Stimulated activated CD8-positive, alpha-beta memory T cell treated with anti-CD3 and anti-CD28 coated beads, Interleukin-7, amount 100 ng/mL, for 48 hours (primary cell): ENCODE measurements at regions not wholly inside any gene's neighbourhood (a gene's known extent, or its start where the extent isn't known, plus 50 kb on each side); places are given as distances from the start of the nearest gene placed in this dataset.

Experiments used
- DNase-seq, 2 donors: peaks; one replicate each; pipeline ENCODE4 v3.0.0-alpha.2; 2020; ENCODE audit warnings: low read depth in 1 of 2; ENCODE audit errors: extremely low read depth in 1 of 2

DNA sequence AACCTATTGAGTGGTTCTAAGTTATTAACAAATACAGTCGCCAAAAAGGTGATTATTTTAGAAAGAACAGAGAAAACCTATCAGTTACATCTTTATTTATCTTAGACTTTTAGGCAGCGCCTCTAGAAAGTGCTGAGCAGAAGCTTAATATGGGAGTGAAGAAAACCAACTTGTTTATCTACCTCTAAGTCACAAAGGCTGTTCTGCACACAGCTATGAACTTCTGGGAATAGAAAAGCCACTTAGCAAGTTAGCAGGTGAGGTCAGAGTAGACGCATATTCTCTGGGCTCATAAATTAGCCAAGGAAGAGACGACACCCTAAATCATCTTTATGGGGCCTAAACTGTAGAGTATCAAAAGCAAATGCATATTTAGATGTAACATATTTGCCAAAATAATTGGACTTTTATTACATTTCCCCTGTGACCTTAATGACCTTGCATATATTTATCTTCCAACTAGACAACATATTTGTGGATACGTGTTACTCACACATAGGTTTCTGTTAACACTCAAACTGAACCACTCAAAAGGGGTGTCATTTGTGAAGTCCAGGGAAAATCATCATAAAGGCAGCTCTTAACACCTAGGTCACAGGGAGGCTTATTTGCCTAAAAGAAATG lies 267.1 kb downstream of the ADGB start:
- DNase-seq: no peak

DNA sequence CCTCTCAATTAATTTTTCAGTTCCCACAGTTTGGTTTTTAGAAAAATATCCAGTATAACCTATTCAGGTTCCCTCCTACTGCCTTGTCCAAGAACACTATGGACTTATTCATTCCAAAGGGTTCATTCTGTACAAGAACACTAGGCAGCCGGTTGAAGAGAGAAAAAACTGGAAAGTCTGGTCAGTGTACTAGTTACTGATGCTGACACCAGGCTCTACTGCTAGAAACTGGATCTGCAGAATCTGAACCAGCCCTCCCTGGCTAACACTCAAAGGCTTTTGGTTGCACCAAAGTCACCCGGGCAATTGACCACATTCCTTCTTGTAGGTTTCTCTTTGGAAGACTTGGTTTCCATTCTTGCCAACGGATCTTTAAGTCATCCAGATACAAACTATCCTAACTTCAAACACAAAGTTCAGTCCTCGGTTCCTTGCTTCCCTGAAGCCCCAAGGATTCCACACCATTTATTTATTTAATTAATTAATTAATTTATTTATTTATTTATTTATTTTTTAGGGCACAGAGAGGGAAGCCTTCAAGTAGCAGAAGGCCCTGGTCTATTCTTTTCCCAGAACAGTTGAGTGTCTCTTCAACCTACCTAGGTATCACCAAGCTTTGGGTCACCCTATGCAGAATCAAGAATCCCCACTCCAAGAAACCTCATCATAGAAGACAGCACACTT lies 268.1 kb downstream of the ADGB start:
- DNase-seq: no peak

DNA sequence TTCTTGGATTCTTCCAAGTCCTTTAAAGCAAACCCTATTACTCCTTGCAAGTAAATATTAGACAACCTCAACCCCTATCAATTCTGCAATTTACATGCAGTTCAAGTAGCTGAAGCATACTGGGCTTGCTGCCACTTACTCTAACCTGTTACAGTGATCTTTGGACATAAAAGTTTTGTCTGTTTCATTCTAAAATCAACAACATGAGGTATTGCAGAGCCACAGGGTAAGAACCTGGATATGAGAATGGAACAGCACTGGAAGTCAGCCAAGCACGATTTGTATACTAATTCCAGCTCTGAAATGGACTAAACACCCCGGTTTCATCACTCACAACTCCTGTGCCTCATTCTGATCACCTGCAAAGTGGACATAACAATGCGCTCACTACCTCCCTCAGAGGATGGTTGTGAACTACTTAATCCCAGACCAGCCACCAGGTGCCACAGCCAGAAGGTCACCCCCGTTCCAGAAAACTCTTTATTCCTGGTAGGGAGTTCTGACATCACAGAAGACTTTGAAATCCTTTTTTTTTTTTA lies 270.0 kb downstream of the ADGB start:
- DNase-seq: no peak

DNA sequence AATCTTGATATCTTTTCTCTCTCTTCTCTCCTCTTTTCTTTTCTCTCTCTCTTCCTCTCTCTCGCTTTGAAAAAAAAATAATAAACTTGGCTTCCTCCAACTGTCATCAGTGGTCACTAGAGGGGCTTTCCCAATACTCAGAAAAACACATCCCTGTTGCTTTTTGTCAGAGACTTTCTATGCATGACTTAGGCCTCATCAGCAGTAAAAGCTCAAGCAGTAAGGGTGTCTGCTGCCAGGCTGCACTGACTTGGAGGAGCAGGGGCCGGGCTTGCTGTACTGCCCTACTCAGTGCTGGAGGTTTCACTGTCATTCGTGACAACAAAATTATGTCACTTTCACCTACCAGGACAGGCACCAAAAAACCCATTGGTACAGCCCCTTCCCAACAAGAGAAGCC lies 272.0 kb downstream of the ADGB start:
- no peak for DNase-seq

DNA sequence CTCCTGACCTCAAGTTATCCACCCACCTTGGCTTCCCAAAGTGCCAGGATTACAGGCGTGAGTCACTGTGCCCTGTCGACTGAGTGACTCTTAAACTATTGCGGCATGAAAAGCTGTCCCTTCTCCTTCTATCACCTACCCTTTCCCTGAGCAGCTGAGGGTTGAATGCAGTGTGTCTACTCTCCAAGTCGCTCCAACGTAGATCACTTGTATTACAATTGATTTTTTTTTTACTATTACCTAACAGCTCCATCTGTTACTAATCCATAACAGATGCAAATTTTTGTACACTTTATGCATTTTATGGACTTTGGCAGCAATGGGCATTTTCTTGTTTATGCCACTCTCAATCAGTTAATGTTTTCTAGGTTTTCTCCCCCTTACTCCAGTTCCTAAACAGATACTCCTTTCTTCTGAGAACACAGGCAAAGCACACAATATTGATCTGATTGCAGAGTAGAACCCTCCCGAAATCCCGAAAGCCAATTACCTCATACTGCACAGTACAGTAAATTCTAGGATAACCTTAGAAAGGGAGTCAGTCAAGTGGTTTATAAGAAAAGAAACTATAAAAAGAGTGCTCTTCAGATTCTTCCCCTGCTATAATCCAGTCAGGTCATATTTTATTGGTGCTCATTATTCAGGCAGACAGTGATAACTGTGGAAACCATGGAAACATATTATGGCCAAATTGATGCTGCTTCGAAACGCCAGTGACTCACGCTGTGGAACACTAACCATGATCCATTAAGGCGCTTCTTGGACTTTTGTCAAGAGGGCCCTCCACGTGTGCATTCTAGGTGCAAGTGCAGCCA lies 273.0 kb downstream of the ADGB start:
- DNase-seq: no peak

DNA sequence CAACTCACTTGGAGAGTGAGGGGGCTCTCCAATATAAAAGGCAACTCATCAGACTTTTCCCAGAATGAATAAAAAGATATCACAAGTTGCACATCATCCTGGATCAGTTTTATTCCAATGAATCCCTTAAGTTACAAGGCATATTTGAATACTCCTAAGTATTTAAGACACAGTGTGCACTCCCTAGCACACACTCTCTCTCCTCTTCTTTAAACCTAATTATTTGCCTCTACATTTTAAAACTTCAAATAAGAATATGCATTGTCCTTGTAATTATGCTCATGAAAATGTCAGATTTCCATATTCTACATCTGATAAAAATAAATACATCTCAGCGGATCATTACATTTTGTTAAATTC lies 273.6 kb downstream of the ADGB start:
- no peak for DNase-seq

DNA sequence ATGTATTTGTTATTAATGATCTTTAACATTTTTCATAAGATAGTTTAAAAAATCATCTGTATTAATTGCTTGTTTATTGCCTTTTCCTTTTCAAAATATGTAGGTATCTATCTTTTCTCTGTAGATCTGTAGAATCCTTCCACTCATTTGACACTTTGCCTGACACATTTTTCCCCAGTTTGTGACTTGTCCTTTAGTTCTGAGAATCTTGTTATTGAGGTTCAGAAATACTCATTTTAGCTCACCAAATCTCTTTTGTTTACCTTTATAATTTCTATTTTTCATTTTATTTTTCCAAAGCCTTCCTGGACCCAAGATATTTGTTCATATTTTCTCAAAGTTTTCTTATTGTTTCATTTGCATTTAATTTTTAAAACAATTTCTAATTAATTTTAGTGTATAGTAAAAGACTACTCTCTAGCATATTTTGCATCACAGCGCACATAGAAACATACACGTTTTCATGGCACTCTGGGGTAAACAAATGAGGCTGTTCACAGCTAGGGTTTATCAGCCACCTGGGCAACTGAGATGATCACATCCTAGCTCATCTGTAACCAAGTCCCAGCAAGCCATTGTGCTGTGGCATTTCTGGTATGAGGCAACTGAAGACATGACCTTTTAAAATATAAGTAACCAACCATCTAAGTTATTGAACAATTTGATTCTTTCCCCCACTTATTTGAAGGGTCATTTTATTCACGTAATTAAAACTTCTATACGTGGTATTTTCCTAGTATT lies 275.7 kb downstream of the ADGB start:
- DNase-seq: no peak

DNA sequence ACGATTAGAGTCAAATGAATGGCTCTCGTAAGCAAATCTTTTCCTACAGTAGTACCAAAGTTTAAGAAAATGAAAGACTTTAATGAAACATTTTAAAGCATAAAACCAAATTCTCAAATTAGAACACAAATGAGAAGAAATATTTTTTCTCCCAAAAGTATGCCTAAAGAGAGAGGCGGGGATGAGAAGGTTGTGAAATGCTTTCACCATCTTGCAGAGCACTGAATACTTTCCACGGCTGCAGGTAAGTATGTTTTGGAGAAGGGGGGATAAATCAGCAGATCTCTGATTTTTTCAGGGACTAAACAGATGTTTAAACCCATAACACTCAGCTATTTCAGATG lies 277.1 kb downstream of the ADGB start:
- DNase-seq: no peak

DNA sequence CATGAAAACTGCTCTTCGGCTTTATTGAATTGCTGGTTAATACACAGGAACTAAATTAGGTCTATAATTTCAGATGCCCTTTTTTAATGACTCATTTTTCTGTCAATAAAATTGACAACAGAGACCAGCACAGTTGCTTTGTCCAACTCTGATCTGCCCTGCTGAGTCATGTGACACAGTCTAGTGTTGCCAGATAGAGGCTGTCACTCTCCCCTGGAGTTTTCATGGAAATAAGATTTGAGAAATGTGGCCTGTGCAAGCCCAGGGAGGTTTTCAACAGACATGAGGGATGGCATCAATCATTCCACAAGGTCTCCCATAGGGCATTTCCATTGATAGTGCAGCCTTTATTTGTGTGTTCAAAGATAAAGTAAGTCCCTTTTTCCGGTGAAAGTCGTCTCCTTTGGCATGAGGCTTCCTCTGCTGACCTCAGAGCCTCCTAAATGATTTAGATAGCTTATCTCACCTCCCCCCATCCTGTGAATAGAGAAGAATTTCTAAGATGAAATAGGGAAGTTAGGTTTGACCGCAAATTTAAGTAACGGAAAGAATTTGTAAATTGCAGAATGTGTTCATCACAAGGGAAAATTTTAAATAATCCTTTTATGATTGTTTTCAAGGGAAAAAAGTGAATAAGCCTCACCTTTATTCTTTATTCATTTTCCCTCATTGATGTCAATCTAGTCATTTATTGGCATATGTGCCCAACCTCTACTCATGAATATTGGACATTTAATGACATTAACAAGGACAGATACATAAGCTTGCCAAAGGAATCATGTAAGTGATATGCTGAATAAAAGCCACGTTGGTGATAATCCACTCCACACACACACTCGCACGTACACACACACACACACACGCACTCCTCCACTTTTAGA lies 277.7 kb downstream of the ADGB start:
- DNase-seq: no peak

DNA sequence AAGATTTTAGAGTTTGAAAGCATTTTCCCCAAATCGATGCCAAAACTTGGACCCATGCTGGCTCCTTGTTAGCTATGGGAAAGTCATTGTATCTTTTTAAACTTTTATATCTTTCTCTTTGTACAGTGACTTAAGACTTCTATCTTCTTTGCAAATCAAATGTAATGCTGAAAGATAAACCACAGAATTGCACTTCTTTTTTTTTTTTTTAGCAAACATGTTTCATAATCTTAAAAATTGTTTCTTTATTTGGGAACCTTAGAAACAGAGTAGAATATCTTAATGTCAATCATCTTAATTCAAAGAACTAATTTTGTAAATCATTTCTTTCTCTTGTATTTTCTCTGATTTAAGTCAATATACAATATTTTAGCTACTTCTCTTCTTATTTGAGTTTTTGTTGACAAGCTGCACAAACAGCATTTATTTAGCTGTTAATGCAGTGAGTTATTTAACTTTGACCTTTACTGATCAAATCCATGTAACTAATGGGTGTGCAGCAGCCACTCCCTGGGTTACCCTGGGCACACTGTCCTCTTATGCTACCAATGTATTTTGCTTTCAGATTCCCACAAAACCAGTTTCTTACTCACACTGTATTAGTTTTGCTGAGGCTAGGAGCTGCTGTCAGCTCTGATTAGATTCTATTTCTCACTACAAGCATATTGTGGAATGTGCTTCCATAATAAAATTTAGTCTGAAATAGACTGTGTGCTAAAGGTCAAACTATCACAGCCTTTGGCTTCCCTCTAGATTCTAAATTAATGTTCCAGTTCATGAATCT lies 279.6 kb downstream of the ADGB start:
- DNase-seq: no peak

DNA sequence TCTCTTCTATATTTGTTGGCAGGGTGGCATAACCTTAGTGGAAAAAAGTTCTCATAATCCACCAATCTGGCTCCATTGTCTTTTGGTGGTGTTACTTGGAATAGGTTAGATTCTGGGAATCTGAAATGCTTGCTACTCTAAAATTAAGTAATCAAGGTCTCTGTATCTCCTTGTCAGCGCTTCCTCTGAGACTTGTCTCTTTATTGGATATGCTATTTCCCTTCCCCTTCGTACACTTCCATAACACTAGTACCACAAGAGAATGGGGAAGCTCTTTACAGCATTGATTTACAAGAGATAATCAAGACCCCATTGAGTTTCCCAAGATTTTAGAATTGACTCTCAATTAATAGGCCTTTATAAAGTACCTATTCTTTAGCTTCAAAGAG lies 280.2 kb downstream of the ADGB start:
- no peak for DNase-seq

DNA sequence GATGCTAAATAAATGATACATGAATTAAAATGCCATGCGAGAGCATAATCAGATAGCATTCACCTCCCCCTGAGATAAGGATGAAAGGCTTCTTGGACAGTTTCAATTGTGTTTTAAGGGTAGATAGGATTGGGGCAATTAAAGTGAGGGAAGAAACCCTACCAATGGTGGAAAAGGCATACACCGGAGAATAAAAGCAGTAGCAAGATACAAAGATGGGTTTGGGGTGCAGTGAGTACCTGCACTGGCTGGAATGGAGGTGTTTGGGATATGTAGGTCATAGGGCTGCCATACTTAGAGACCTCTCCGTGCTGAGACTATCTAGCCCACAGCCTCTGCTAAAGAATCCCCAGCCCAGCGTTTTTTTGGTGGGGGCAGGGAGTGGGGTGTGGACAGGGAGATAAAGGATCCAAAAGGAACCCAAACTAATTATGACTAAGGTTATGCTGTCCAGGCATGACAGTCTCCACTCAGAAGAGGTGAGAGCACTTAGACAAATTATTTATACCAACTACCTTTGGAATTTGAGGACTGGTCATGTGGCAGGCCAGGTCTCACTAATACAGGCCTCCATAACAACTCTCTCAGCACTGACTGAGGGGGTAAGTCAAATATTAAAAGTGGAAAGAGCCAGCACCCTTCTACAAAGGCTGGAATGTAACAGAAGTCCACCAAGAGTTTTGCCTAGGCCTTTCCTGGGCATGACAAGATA lies 280.8 kb downstream of the ADGB start:
- no peak for DNase-seq

DNA sequence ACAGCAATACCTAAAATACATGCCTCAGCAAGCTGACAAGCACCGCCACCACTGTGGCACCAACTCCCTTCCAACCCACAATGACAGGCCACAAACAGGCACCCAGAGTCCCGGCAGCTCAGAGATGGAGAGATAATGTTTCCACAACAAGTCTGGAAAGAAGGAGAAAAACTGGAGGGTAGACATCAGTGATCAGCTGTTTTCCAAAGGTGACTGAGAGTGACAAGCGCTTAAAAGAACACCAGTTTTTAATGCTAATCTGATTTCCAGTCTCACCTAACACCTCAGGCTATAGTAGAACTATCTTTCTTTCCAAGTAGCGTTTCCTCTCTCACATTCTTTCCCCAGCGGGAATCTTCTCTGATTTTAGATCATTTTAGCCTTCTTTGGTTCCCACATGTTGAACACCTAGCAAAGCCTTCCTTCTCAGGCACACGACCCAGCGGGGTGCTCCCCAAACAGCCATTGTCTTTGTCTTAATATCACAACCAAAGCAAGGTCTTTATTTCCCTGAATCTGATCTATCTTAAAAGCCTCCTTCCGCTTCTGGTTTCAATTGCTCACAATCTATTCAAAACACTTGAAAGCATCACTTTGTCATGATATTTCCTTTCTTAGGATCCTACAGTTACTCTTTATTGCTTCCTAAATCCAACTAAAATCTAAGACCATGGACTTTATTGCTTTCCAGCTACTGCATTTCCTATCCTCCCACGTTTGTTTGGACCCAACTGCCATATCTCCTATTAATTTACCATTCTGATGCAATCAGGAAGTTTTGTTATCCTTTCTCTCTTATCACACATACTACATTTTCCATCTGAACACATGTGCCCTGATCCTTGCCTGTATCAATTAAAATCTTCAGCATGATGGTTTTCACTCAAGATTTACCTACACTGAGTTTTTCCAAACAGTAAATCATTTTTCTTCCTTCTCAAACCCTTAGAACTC lies 282.7 kb downstream of the ADGB start:
- DNase-seq: no peak

DNA sequence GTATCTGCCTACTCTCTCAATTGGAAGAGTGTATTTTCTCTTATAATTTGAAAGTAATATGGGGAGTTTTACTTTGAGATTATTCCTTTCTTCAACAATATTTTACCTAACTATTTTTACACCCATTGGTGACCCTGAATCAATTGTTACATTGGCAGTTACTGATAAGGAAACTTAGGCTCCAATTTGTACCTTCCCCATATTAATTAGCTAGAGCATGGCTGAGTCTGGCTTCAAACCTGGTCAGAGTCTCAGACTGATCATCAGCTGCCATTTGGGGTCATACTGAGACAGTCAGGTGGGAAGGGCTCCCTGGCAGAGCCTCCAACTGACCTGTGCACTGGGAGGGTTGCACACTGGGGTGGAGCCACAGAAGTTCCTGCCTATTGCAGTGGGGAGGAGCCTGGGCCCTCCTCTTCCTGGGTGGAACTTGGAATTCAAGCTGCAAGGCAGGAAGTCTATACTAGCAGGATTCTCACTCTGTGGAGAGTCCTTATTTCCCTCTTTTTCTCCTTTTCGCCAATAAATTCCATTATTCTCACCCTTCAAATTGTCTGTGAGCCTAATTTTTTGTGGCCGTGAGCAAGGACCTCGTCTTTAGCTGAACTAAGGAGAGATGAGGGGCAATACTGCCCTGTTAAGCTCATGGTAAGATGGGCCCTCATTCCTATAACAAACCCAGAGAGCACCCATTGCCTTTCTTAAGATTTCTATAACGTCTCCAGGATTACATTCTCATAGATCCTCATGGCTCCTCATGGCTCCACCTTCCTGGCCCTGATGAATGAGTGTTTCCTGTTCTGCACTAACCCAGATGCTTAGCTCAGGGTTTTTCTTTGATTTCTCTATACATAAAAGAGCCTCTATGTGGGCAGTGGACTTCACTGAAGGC lies 285.1 kb downstream of the ADGB start:
- no peak for DNase-seq

DNA sequence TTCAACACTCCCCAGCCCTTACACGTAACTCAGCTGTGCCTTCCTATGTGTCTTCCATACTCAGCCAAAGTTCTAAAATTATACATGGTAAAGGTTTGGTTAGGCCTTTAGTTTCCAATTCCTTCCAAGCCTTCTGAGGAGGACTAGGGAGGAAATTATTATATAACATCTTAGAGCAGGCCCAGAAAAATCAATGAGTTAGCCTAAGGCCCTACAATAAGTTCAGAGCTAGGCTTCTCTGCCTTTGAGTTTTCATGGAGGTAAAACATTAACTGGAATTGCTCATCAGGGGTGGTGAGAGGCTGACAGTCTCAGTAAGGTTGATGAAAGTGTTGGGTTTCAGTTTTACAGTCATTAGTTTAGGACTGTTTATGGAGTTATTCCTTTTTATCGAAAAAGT lies 286.0 kb downstream of the ADGB start:
- DNase-seq: no peak

DNA sequence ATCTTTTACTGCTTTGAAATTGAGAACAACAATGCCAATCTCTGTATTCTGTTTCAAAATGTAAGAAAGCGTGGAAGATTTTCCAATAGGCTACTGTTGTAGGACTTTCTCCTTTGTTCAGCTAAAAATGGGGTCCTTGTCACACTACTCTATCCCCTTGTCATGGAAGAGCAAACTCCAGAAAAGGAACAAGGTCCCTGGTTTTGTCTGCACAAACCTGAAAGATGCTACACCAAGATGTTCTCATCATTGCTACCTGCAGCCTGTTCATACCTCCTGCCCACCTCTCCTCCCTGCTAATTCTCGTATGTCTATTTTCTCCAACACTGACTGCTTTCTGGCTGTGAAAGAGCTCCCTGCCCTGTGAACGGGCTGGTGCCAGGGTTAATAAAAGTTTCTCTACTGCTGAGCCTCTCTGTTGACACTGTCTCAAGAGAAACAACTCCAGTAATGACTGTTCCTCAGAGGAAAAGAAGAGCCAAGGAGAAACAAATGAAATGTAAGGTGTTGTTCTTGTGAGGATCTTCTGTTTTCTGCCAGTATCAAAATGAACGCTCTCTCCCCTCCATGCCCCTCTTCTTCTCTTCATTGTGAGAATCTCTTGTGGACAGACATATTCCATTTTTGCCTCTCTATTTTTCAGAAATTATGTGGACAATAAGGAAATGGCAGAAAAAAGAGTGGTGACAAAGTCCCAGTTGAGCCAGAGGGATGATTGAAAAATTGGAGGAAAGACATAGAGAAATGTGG lies 287.1 kb downstream of the ADGB start:
- DNase-seq: no peak
